Tibial nerve (tissue), 3 donors: ENCODE measurements at regions not wholly inside any gene's neighbourhood (a gene's known extent, or its start where the extent isn't known, plus 50 kb on each side); places are given as distances from the start of the nearest gene placed in this dataset.

ENCODE experiments used
- CTCF ChIP-seq, 5 experiments: fragments of 200-600 bp in 3 of 5; fragments of 450-650 bp in 2 of 5; sonication (generic) in 3 of 5; IDR thresholded peaks; one replicate each; pipeline ENCODE4 v1.5.1; 2016 to 2019; ENCODE audit warnings: antibody characterized with exemption in 5 of 5, mild to moderate bottlenecking in 3 of 5, moderate library complexity in 2 of 5
- POLR2A ChIP-seq, 2 donors: fragments of 450-650 bp; IDR thresholded peaks; one replicate each; pipeline ENCODE4 v1.6.1; 2017; ENCODE audit warnings: antibody characterized with exemption in 2 of 2, mild to moderate bottlenecking in 2 of 2, moderate library complexity in 2 of 2

- no peak for TF ChIP-seq CTCF (IDR thresholded peaks at IDR 0.05)
- no peak for TF ChIP-seq POLR2A (IDR thresholded peaks at IDR 0.05)
These were observed 103.9 kb upstream of the KLHL13 start for GRCh38 chrX:118220509-118220908.
